ENCODE measurements at regions not wholly inside any gene's neighbourhood (a gene's known extent, or its start where the extent isn't known, plus 50 kb on each side); places are given as distances from the start of the nearest gene placed in this dataset.
"Not testable (repeated sequence)": the region's sequence is repeated elsewhere in the genome, so short reads cannot be mapped to it uniquely, and the experiment has no call there.

- Mint-ChIP-seq H3K27me3 (no peaks in the 10 kb centered on the region), H3K4me3 (no peak overlapping the region), H3K27ac (no peak overlapping the region), H3K4me1 (ENCODE audit: low read depth) (no peaks in the 10 kb centered on the region), H3K36me3 (ENCODE audit: low read depth) (no peaks in the 10 kb centered on the region), H3K9me3 (peaks cover 8% of the 10 kb centered on the region)
- CTCF ChIA-PET, result no interaction called here
- Histone ChIP-seq H3K9me3 (ENCODE audit: control insufficient read depth in 1 of 2, insufficient read depth in 1 of 2, low read length in 2 of 2) (no peaks in the 10 kb centered on the region), H3K27ac (ENCODE audit: low read depth in 1 of 2, low read length in 2 of 2) (no peak overlapping the region), H3K4me1 (ENCODE audit: insufficient read depth, low read length) (no peaks in the 10 kb centered on the region), H3K36me3 (ENCODE audit: insufficient read depth, low read length) (no peaks in the 10 kb centered on the region), H3K27me3 (ENCODE audit: control insufficient read depth in 1 of 2, insufficient read depth in 2 of 2, low read length in 2 of 2) (no peaks in the 10 kb centered on the region), H3K4me3 (ENCODE audit: low read length) (no peak overlapping the region)
- DNase-seq (no peak), ATAC-seq (ENCODE audit: poor library complexity) (no peak)
- intact Hi-C loops (cut with DNase I, micrococcal nuclease), result no loop called here
- POLR2A ChIA-PET, result no interaction called here
- no peak for TF ChIP-seq CTCF (IDR thresholded peaks at IDR 0.05)
These were observed 747.6 kb downstream of the PCDH7 start for GRCh38 chr4:31467781-31468180.

DNA sequence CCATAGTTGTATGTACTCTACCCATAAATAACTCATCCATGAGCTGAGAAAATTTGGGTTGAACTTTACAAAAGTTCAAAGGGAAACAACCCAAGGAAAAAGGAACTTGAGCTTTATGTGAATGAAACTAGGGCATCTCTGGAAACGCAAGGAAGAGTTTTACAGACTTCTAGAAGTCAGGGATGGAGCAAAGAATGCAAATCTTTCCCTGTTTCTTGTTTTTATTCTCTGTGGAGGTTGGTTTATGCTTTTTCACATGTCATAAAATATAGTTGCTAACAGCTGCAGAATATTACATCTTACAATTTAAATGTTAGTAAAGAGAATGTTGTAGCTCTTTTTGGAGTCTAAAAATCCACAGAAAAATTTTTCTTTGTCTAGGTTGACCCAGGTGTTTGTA lies 754.1 kb downstream of the PCDH7 start:
- intact Hi-C loops (cut with DNase I, micrococcal nuclease), result no loop called here
- Histone ChIP-seq H3K27me3 (ENCODE audit: control insufficient read depth in 1 of 2, insufficient read depth in 2 of 2, low read length in 2 of 2) (no peaks in the 10 kb centered on the region), H3K4me3 (ENCODE audit: low read length) (no peak overlapping the region), H3K9me3 (ENCODE audit: control insufficient read depth in 1 of 2, insufficient read depth in 1 of 2, low read length in 2 of 2) (peaks cover 0 to 9% of the 10 kb centered on the region in 2 experiments), H3K36me3 (ENCODE audit: insufficient read depth, low read length) (no peaks in the 10 kb centered on the region), H3K4me1 (ENCODE audit: insufficient read depth, low read length) (no peaks in the 10 kb centered on the region), H3K27ac (ENCODE audit: low read depth in 1 of 2, low read length in 2 of 2) (no peak overlapping the region)
- ChIA-PET POLR2A (no interaction called here), CTCF (no interaction called here)
- DNase-seq (no peak), ATAC-seq (ENCODE audit: poor library complexity) (no peak)
- Mint-ChIP-seq H3K4me3 (no peak overlapping the region), H3K36me3 (ENCODE audit: low read depth) (no peaks in the 10 kb centered on the region), H3K27me3 (no peaks in the 10 kb centered on the region), H3K9me3 (peaks cover 9% of the 10 kb centered on the region), H3K27ac (no peak overlapping the region), H3K4me1 (ENCODE audit: low read depth) (no peaks in the 10 kb centered on the region)
- TF ChIP-seq CTCF (IDR thresholded peaks at IDR 0.05), result no peak

- intact Hi-C loops (cut with DNase I, micrococcal nuclease), result no loop called here
- no peaks in the 10 kb centered on the region for H3K27me3 ChIP-seq (ENCODE audit: control insufficient read depth in 1 of 2, insufficient read depth in 2 of 2, low read length in 2 of 2)
- ChIA-PET POLR2A (no interaction called here), CTCF (no interaction called here)
- no peak overlapping the region for H3K27ac Mint-ChIP-seq
- TF ChIP-seq CTCF (IDR thresholded peaks at IDR 0.05), result no peak
- no peak for ATAC-seq (ENCODE audit: poor library complexity)
- no peaks in the 10 kb centered on the region for H3K4me1 ChIP-seq (ENCODE audit: insufficient read depth, low read length)
- no peaks in the 10 kb centered on the region for H3K36me3 ChIP-seq (ENCODE audit: insufficient read depth, low read length)
- no peaks in the 10 kb centered on the region for H3K4me1 Mint-ChIP-seq (ENCODE audit: low read depth)
- no peak overlapping the region for H3K4me3 ChIP-seq (ENCODE audit: low read length)
- no peak for DNase-seq
- no peak overlapping the region for H3K4me3 Mint-ChIP-seq
- H3K9me3 ChIP-seq (ENCODE audit: control insufficient read depth in 1 of 2, insufficient read depth in 1 of 2, low read length in 2 of 2), result peaks cover 0 to 7% of the 10 kb centered on the region in 2 experiments
- H3K27ac ChIP-seq (ENCODE audit: low read depth in 1 of 2, low read length in 2 of 2), result no peak overlapping the region
- H3K27me3 Mint-ChIP-seq, result no peaks in the 10 kb centered on the region
- H3K36me3 Mint-ChIP-seq (ENCODE audit: low read depth), result no peaks in the 10 kb centered on the region
- peaks cover 7% of the 10 kb centered on the region for H3K9me3 Mint-ChIP-seq
These were observed 762.5 kb downstream of the PCDH7 start for GRCh38 chr4:31482691-31483090.

- H3K27me3 ChIP-seq (ENCODE audit: control insufficient read depth in 1 of 2, insufficient read depth in 2 of 2, low read length in 2 of 2); H3K4me1 ChIP-seq (ENCODE audit: insufficient read depth, low read length); H3K36me3 Mint-ChIP-seq (ENCODE audit: low read depth); intact Hi-C loops (cut with DNase I, micrococcal nuclease); POLR2A ChIA-PET; DNase-seq; H3K27ac Mint-ChIP-seq; H3K36me3 ChIP-seq (ENCODE audit: insufficient read depth, low read length); H3K4me3 Mint-ChIP-seq; H3K27ac ChIP-seq (ENCODE audit: low read depth in 1 of 2, low read length in 2 of 2); CTCF ChIA-PET; H3K4me1 Mint-ChIP-seq (ENCODE audit: low read depth); H3K4me3 ChIP-seq (ENCODE audit: low read length); ATAC-seq (ENCODE audit: poor library complexity); H3K27me3 Mint-ChIP-seq: not testable (repeated sequence)
- peaks cover 16% of the 10 kb centered on the region for H3K9me3 Mint-ChIP-seq
- peaks cover 0 to 10% of the 10 kb centered on the region in 2 experiments for H3K9me3 ChIP-seq (ENCODE audit: control insufficient read depth in 1 of 2, insufficient read depth in 1 of 2, low read length in 2 of 2)
These were observed 779.0 kb downstream of the PCDH7 start for GRCh38 chr4:31499216-31499615.
